ENCODE measurements at regions not wholly inside any gene's neighbourhood (a gene's known extent, or its start where the extent isn't known, plus 50 kb on each side); places are given as distances from the start of the nearest gene placed in this dataset.

DNA sequence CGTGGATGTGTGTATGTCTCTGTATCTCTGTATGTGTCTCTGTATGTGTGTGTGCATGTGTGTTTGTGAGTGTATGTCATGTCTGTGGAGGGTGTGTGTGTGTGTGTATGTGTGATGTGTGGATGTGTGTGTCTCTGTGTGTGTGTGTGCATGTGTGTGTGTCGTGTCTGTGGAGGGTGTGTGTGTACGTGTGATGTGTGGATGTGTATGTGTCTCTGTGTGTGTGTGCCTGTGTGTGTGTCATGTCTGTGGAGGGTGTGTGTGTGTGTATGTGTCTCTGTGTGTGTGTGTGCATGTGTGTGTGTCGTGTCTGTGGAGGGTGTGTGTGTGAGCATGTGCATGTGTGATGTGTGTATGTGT, 51.6 kb upstream of the ADRA2C start:
- Histone ChIP-seq H3K4me1 (ENCODE audit: control insufficient read depth, extremely low read depth, insufficient read depth, low read length) (no peaks in the 10 kb centered on the region), H2AFZ (ENCODE audit: low read depth, low read length) (no peak overlapping the region), H3K27me3 (ENCODE audit: control insufficient read depth in 2 of 2, insufficient read depth in 2 of 2, low read length in 2 of 2) (no peaks in the 10 kb centered on the region), H3K36me3 (ENCODE audit: control insufficient read depth in 2 of 2, extremely low read depth in 1 of 2, insufficient read depth in 2 of 2, low read length in 2 of 2) (no peaks in the 10 kb centered on the region), H3K27ac (ENCODE audit: insufficient read depth, low read depth, low read length) (no peak overlapping the region), H4K20me1 (replicated peaks; ENCODE audit: control insufficient read depth, extremely low read depth, insufficient read depth, low read length) (no peaks in the 10 kb centered on the region), H3K9ac (replicated peaks; ENCODE audit: extremely low read depth, insufficient read depth, low read length) (no peak overlapping the region), H3K9me1 (replicated peaks; ENCODE audit: control insufficient read depth, extremely low read depth, insufficient read depth, low read length) (no peaks in the 10 kb centered on the region), H3K79me2 (ENCODE audit: control insufficient read depth, insufficient read depth, low read length) (no peaks in the 10 kb centered on the region), H3K4me2 (ENCODE audit: insufficient read depth, low read length) (no peak overlapping the region), H3K9me3 (replicated peaks; ENCODE audit: control insufficient read depth, insufficient read depth, low read length) (no peaks in the 10 kb centered on the region), H3K4me3 (replicated peaks in 1 of 3; ENCODE audit: insufficient read depth in 1 of 3, low read depth in 1 of 3, low read length in 3 of 3) (no peak overlapping the region)
- BruUV-seq (replicated peaks) = no TSS peak
- CTCF ChIA-PET = no interaction called here
- dilution Hi-C loops (cut with MboI; ENCODE audit: extremely low pct_ligation_motif_present, low sequenced_read_pairs) (no loop called here), intact Hi-C loops (cut with micrococcal nuclease) (no loop called here)
- POLR2A ChIA-PET = no interaction called here
- no peak for TF ChIP-seq POLR2AphosphoS5 (IDR thresholded peaks at IDR 0.05; ENCODE audit: insufficient read depth, low read depth, low read length)
- TF ChIP-seq, protein P1, sequence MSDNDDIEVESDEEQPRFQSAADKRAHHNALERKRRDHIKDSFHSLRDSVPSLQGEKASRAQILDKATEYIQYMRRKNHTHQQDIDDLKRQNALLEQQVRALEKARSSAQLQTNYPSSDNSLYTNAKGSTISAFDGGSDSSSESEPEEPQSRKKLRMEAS (IDR thresholded peaks at IDR 0.05; ENCODE audit: insufficient read depth, insufficient read length) = no peak
- TF ChIP-seq POLR2A (IDR thresholded peaks at IDR 0.05; ENCODE audit: low read depth, low read length) = no peak
- TF ChIP-seq GATA2 (IDR thresholded peaks at IDR 0.05; ENCODE audit: insufficient read depth, insufficient read length, low read depth, low read length) = no peak
- TF ChIP-seq EZH2 (IDR thresholded peaks at IDR 0.05; ENCODE audit: borderline replicate concordance, low read depth, low read length, severe bottlenecking) = no peak
- no peak for TF ChIP-seq MYC (IDR thresholded peaks at IDR 0.05; ENCODE audit: low read depth, low read length)
- DNase-seq (ENCODE audit: low read depth, low spot score) (no peak), FAIRE-seq (no peak)

- H4K20me1 ChIP-seq (replicated peaks; ENCODE audit: control insufficient read depth, extremely low read depth, insufficient read depth, low read length) = no peaks in the 10 kb centered on the region
- no peak overlapping the region for H3K27ac ChIP-seq (ENCODE audit: insufficient read depth, low read depth, low read length)
- FAIRE-seq (no peak), DNase-seq (ENCODE audit: low read depth, low spot score) (no peak)
- no TSS peak for BruUV-seq (replicated peaks)
- intact Hi-C loops (cut with micrococcal nuclease) (no loop called here), dilution Hi-C loops (cut with MboI; ENCODE audit: extremely low pct_ligation_motif_present, low sequenced_read_pairs) (no loop called here)
- H2AFZ ChIP-seq (ENCODE audit: low read depth, low read length) = no peak overlapping the region
- no peak overlapping the region for H3K4me3 ChIP-seq (replicated peaks in 1 of 3; ENCODE audit: insufficient read depth in 1 of 3, low read depth in 1 of 3, low read length in 3 of 3)
- H3K9ac ChIP-seq (replicated peaks; ENCODE audit: extremely low read depth, insufficient read depth, low read length) = no peak overlapping the region
- H3K4me1 ChIP-seq (ENCODE audit: control insufficient read depth, extremely low read depth, insufficient read depth, low read length) = no peaks in the 10 kb centered on the region
- H3K27me3 ChIP-seq (ENCODE audit: control insufficient read depth in 2 of 2, insufficient read depth in 2 of 2, low read length in 2 of 2) = no peaks in the 10 kb centered on the region
- no peaks in the 10 kb centered on the region for H3K79me2 ChIP-seq (ENCODE audit: control insufficient read depth, insufficient read depth, low read length)
- H3K9me3 ChIP-seq (replicated peaks; ENCODE audit: control insufficient read depth, insufficient read depth, low read length) = no peaks in the 10 kb centered on the region
- ChIA-PET CTCF (no interaction called here), POLR2A (no interaction called here)
- TF ChIP-seq EZH2 (IDR thresholded peaks at IDR 0.05; ENCODE audit: borderline replicate concordance, low read depth, low read length, severe bottlenecking) (no peak), JUN (IDR thresholded peaks at IDR 0.05; ENCODE audit: borderline replicate concordance, insufficient read depth, insufficient read length, low read depth) (no peak), GATA2 (IDR thresholded peaks at IDR 0.05; ENCODE audit: insufficient read depth, insufficient read length, low read depth, low read length) (no peak), FOS (IDR thresholded peaks at IDR 0.05; ENCODE audit: borderline replicate concordance, insufficient read depth, low read length) (no peak), MYC (IDR thresholded peaks at IDR 0.05; ENCODE audit: low read depth, low read length) (no peak), POLR2A (IDR thresholded peaks at IDR 0.05; ENCODE audit: low read depth, low read length) (no peak), POLR2AphosphoS5 (IDR thresholded peaks at IDR 0.05; ENCODE audit: insufficient read depth, low read depth, low read length) (no peak), CTCF (IDR thresholded peaks at IDR 0.05; ENCODE audit: extremely low read depth in 1 of 2, insufficient read depth in 1 of 2, low read depth in 1 of 2, low read length in 2 of 2) (no peak)
- TF ChIP-seq, protein P1 (IDR thresholded peaks at IDR 0.05; ENCODE audit: insufficient read depth, insufficient read length) = no peak
- H3K36me3 ChIP-seq (ENCODE audit: control insufficient read depth in 2 of 2, extremely low read depth in 1 of 2, insufficient read depth in 2 of 2, low read length in 2 of 2) = no peaks in the 10 kb centered on the region
- H3K4me2 ChIP-seq (ENCODE audit: insufficient read depth, low read length) = no peak overlapping the region
- H3K9me1 ChIP-seq (replicated peaks; ENCODE audit: control insufficient read depth, extremely low read depth, insufficient read depth, low read length) = no peaks in the 10 kb centered on the region
These were observed 52.2 kb upstream of the ADRA2C start for GRCh38 chr4:3713817-3714641.

All from endothelial cell of umbilical vein (primary cell).